Endometrial microvascular endothelial cells (primary cell): ENCODE measurements at regions not wholly inside any gene's neighbourhood (a gene's known extent, or its start where the extent isn't known, plus 50 kb on each side); places are given as distances from the start of the nearest gene placed in this dataset.
"Not testable (repeated sequence)": the region's sequence is repeated elsewhere in the genome, so short reads cannot be mapped to it uniquely, and the experiment has no call there.

Experiments
- in situ Hi-C: cut with HindIII; loops from 2 replicates; pipeline ENCODE4 v1.10.0; 2017; ENCODE audit warnings: low sequenced_read_pairs, low pct_unique_long_range_greater_than_20kb; ENCODE audit errors: inconsistent ontology term

GRCh38 chr6:12621754-12622153, 94.8 kb upstream of the PHACTR1 start:
- in situ Hi-C loops, result no loop called here

- in situ Hi-C loops, result no loop called here
Measured at GRCh38 chr6:12622566-12622965, 94.0 kb upstream of the PHACTR1 start.

GRCh38 chr6:12624142-12624837, 92.3 kb upstream of the PHACTR1 start:
- in situ Hi-C loops, result no loop called here

- in situ Hi-C loops, result no loop called here
Measured at GRCh38 chr6:12627053-12627452, 89.5 kb upstream of the PHACTR1 start.

DNA sequence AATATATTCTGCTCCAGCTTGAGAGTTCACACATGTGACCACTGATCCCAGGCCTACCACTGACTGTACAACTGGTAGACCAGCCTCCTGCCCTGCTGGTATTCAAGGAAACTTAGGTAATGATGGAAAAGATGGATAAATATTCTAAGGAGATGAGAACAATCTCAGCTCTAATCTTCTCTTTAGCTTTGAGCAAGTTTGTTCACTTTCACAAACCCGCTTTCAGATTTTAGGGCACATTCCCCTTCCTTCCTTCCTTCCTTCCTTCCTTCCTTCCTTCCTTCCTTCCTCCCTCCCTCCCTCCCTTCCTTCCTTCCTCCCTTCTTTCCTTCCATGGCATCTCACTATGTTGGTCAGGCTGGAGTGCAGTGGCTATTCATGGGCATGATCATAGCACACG, 88.2 kb upstream of the PHACTR1 start:
- in situ Hi-C loops, result no loop called here

DNA sequence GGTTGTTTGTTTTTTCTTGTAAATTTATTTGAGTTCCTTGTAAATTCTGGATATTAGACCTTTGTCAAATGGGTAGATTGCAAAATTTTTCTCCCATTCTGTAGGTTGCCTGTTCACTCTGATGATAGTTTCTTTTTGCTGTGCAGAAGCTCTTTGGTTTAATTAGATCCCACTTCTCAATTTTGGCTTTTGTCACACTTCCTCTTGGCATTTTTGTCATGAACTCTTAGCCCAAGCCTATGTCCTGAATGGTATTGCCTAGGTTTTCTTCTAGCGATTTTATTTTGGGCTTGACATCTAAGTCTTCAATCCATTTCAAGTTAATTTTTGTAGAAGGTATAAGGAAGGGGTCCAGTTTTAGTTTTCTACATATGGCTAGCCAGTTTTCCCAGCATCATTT, 82.8 kb upstream of the PHACTR1 start:
- in situ Hi-C loops, result not testable (repeated sequence)

- in situ Hi-C loops, result no loop called here
Measured at GRCh38 chr6:12635375-12635774, 81.2 kb upstream of the PHACTR1 start.

GRCh38 chr6:12635813-12636212, 80.8 kb upstream of the PHACTR1 start:
- in situ Hi-C loops, result no loop called here

DNA sequence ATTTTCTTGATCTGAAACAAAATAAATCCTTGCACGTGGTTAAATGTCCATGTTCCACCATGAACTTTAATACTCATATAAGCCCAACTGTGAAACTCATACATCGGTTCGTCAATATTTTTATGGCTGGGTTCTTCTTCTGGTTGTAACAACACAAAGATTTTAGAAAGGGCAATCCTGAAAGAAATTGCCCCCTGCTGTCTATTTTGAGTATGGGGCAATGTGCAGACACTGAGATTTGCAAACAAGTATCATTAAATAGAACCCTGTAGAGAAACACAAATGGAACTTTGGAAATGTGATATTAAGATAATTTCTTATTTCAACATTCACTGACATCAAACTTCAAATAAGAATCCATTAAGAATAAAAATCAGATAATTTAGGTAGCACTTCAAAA, 80.2 kb upstream of the PHACTR1 start:
- in situ Hi-C loops, result no loop called here

DNA sequence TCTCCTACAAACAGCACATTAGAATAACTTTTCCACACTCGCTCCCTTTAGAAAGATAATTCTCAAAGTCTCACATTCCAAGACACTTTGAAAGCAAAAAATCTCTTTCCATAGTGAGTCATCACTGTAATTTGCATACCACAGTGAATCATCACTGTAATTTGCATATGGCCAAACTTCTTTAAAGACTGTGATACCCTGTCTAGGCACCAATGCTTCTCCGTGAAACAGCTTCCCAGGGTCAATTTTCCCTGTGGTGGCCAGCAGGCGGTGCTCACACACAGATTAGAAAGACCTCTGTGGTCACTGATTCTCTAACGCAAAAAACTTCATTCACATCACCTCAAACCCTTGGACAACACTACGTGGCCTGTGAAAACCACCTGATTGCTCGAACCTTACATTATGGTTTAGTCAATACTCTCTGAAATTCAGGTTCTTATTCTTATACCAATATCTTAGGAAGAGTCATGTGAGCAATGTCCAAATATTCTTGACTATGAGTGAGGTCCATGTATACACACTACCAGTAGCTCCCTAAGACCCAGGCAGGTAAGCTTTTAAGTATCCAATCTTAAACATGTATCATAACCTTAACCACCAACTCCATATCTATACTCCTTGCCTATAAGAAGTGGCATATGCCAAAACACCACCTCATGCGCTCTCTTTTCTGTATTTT, 78.5 kb upstream of the PHACTR1 start:
- in situ Hi-C loops, result no loop called here

- in situ Hi-C loops, result no loop called here
Measured at GRCh38 chr6:12640438-12640837, 76.1 kb upstream of the PHACTR1 start.

DNA sequence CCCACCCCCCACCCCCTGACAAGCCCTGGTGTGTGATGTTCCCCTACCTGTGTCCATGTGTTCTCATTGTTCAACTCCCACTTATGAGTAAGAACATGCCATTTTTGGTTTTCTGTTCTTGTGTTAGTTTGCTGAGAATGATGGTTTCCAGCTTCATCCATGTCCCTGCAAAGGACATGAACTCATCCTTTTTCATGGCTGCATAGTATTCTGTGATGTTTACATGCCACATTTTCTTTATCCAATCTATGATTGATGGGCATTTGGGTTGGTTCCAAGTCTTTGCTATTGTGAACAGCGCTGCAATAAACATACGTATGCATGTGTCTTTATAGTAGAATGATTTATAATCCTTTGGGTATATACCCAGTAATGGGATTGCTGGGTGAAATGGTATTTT, 74.8 kb upstream of the PHACTR1 start:
- in situ Hi-C loops, result not testable (repeated sequence)

- in situ Hi-C loops, result no loop called here
Measured at GRCh38 chr6:12645941-12646340, 70.6 kb upstream of the PHACTR1 start.

GRCh38 chr6:12648171-12648570, 68.4 kb upstream of the PHACTR1 start:
- in situ Hi-C loops, result no loop called here

- in situ Hi-C loops, result no loop called here
Measured at GRCh38 chr6:12649325-12649724, 67.2 kb upstream of the PHACTR1 start.

GRCh38 chr6:12653486-12653885, 63.1 kb upstream of the PHACTR1 start:
- in situ Hi-C loops, result no loop called here

DNA sequence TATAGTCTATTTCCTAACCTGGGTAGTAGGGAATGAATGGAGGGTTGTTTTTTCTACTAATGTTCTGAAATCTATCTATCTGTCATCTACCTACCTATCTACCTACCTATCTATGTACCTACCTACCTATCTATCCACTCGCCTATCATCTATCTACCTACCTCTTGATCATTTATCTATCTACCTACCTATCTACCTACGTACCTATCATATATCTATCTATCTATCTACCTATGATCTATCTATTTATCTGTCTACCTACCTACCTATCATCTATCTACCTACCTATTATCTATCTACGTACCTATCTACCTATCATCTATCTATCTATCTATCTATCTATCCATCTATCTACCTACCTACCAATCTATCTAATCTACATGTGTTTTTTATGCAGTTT, 62.5 kb upstream of the PHACTR1 start:
- in situ Hi-C loops, result no loop called here

- in situ Hi-C loops, result no loop called here
Measured at GRCh38 chr6:12654514-12654913, 62.1 kb upstream of the PHACTR1 start.

DNA sequence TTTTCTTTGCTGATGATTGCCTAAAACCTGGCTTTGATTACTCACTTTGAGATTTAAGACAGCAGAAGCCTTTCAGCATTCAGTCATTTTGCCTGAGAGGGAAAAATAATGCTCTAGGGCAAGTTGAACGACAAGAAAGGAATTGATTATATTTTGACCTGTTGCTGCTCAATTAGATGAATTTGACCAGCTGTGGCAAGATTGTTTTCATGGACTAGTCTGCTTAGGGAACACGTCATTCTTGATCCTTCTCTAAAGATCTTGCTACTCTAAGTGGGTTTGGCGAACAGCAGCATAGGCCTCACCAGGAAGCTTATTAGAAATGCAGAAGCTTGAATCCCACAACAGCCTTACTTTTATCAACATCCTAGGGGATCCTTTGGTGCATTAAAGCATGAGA, 59.7 kb upstream of the PHACTR1 start:
- in situ Hi-C loops, result no loop called here

- in situ Hi-C loops, result no loop called here
Measured at GRCh38 chr6:12657884-12658283, 58.7 kb upstream of the PHACTR1 start.
